Stimulated activated memory B cell treated with anti-CD40 and anti-IgM and Interleukin-4, amounts not matched to agents 10 μg/mL and 1 μg/mL and 100 μg/mL, for 72 hours (primary cell): ENCODE measurements at regions not wholly inside any gene's neighbourhood (a gene's known extent, or its start where the extent isn't known, plus 50 kb on each side); places are given as distances from the start of the nearest gene placed in this dataset.
"Not testable (repeated sequence)": the region's sequence is repeated elsewhere in the genome, so short reads cannot be mapped to it uniquely, and the experiment has no call there.

ENCODE experiments used
- ATAC-seq: fragments of 150-1000 bp; cut with Tn5 transposase; 2 replicates; pipeline ENCODE4 v1.10.0; 2021
- H3K27ac Mint-ChIP-seq: one replicate; pipeline ENCODE4 v1.8.0; 2022; ENCODE audit warnings: mild to moderate bottlenecking, mixed read lengths
- H3K27me3 Mint-ChIP-seq: one replicate; pipeline ENCODE4 v1.8.0; 2022; ENCODE audit warnings: mixed read lengths
- H3K36me3 Mint-ChIP-seq: one replicate; pipeline ENCODE4 v1.8.0; 2022; ENCODE audit warnings: mixed read lengths
- H3K4me1 Mint-ChIP-seq: one replicate; pipeline ENCODE4 v1.8.0; 2022; ENCODE audit warnings: mixed read lengths
- H3K4me3 Mint-ChIP-seq: one replicate; pipeline ENCODE4 v1.8.0; 2022; ENCODE audit warnings: mild to moderate bottlenecking, moderate library complexity, mixed read lengths
- H3K9me3 Mint-ChIP-seq: one replicate; pipeline ENCODE4 v1.8.0; 2022; ENCODE audit warnings: mixed read lengths

- not testable (repeated sequence) for ATAC-seq, H3K4me3 Mint-ChIP-seq, H3K9me3 Mint-ChIP-seq, H3K36me3 Mint-ChIP-seq, H3K4me1 Mint-ChIP-seq, H3K27me3 Mint-ChIP-seq, H3K27ac Mint-ChIP-seq
Observed at GRCh38 chr1:146682227-146683125, 255.6 kb upstream of the NBPF12 start.

DNA sequence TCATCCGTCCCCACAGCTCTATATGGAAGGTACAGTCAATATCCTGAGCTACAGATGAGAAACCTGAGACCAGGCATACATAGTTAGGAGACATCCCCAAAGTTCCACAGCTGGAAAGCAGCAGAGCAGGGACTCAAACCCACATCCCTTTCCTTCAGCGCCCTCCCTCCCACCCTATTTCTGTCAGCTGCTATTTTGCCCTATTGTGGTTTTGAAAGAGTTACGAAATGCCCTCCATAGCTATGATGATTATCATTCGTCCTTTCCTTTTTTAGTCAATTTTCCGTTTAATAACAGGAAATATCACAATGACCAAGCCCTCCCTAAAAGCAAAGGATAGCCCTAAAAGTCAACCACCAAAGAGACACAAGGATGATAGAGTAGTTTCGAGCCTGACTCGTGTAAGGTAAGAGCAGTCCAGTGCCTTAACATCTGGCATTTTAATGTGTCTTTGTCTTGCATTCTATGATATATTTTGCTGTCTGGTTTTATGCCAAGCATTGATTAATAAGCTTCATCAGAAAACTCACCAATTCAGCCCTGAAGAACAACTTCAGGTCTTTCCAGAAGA, 264.3 kb upstream of the NBPF12 start:
- H3K4me3 Mint-ChIP-seq, ATAC-seq, H3K4me1 Mint-ChIP-seq, H3K27ac Mint-ChIP-seq, H3K27me3 Mint-ChIP-seq, H3K36me3 Mint-ChIP-seq, H3K9me3 Mint-ChIP-seq: not testable (repeated sequence)

- not testable (repeated sequence) for ATAC-seq, H3K4me1 Mint-ChIP-seq
Observed at GRCh38 chr1:146672608-146673007, 265.5 kb upstream of the NBPF12 start.

DNA sequence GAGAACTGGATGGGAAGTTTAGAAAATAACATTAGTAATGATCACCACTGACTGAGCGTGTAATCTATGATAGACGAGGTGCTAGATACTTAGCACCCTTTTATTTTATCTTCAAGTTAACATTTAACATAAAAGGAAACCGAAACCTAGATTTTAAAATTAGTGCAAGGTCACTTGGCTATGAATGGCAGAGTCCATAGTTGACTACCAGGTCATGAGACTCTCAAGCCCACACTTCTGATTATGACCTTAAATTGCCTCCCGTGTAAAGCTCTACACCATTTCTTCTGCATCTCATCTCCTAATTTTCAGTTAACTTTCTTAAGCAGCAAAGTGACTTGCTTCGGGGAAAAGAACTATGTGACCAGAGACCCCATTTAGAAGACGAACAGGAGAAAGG, 266.5 kb upstream of the NBPF12 start:
- not testable (repeated sequence) for H3K36me3 Mint-ChIP-seq, H3K27ac Mint-ChIP-seq, H3K9me3 Mint-ChIP-seq, H3K4me3 Mint-ChIP-seq, H3K4me1 Mint-ChIP-seq, ATAC-seq
- H3K27me3 Mint-ChIP-seq: peaks cover 17% of the 10 kb centered on the region

More at GRCh38 chr1:146672608-146673007, 265.5 kb upstream of the NBPF12 start:
- not testable (repeated sequence) for H3K9me3 Mint-ChIP-seq, H3K4me3 Mint-ChIP-seq, H3K36me3 Mint-ChIP-seq, H3K27ac Mint-ChIP-seq
- H3K27me3 Mint-ChIP-seq: peaks cover 17% of the 10 kb centered on the region

GRCh38 chr1:146670832-146671566, 267.1 kb upstream of the NBPF12 start:
- peaks cover 17% of the 10 kb centered on the region for H3K27me3 Mint-ChIP-seq
- H3K4me1 Mint-ChIP-seq, H3K4me3 Mint-ChIP-seq, H3K9me3 Mint-ChIP-seq, ATAC-seq, H3K27ac Mint-ChIP-seq, H3K36me3 Mint-ChIP-seq: not testable (repeated sequence)

DNA sequence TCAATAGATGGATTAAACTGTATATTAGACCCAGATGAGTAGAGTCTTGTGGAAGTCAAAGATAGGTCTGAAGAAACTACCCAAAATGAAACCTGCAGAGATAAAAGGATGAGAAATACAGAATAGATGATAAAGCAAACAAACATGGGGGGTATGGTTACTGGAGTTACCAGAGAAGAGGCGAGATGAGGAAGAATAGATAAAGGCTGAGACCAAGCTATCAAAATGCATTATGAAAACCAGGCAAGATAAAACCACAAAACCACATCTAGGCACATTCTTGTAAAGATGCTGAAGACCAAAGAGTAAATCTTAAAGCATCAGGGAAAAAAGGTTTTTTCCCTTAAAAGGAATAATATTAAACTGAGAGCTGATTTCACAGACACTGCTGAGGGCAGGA, 271.8 kb upstream of the NBPF12 start:
- H3K36me3 Mint-ChIP-seq, ATAC-seq, H3K27ac Mint-ChIP-seq, H3K4me3 Mint-ChIP-seq, H3K9me3 Mint-ChIP-seq, H3K4me1 Mint-ChIP-seq: not testable (repeated sequence)
- H3K27me3 Mint-ChIP-seq: peaks cover 17% of the 10 kb centered on the region

- not testable (repeated sequence) for H3K27me3 Mint-ChIP-seq, H3K36me3 Mint-ChIP-seq, H3K27ac Mint-ChIP-seq, H3K9me3 Mint-ChIP-seq, H3K4me1 Mint-ChIP-seq, ATAC-seq, H3K4me3 Mint-ChIP-seq
Observed at GRCh38 chr1:146660242-146660641, 277.9 kb upstream of the NBPF12 start.

DNA sequence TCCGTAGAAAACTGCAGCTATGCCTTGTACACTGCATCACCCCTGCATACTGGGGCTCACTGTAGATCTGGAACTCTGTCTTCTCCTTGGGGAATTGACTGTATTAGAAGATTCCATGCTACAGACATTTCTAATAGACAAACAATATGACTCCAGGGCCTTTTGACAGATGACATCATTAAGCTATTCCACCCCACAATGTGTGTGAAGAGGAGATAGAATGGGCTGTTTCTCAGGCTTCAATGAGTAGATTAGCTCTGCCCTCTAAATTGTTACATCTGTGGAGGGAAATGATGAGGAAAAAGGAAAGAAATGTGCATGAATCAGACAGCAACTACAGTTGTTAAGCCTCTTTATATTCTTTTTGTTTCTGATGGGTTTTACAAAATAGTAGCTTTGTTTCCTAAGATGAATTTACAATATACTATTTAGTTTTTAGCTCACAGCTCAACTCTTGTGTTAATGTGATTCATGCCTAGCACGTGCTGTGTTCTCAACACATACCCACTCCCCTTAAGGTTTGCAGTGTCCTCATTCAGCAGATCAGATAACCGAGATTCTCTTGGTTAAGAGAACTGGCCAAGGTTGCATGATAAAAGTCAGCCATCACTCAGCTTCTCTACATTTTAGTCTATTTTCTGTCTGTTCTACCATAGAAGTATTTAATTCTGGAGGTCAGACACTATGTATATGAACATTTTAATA, 281.6 kb upstream of the NBPF12 start:
- H3K4me3 Mint-ChIP-seq, H3K27me3 Mint-ChIP-seq, H3K27ac Mint-ChIP-seq, H3K4me1 Mint-ChIP-seq, H3K9me3 Mint-ChIP-seq, ATAC-seq, H3K36me3 Mint-ChIP-seq: not testable (repeated sequence)

DNA sequence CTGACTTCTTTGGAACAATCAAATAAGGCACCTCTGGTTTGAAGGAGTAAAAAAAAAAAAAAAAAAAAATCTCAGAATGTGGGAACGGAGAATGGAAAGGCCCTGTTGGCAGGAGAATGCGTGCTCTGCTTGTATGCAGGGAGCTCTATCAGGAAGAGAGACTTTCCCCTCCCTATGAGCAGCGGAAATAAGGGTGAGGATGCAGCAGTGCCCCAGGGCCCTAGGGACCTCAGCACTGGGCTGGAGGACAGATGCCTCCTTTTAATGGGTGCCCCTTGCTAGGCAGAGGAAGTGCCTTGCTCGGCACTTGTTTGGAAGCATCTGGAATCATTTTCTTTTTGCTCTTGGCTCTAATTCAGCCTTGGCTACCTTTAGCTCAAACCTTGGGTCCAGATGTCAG, 283.4 kb upstream of the NBPF12 start:
- H3K4me3 Mint-ChIP-seq, H3K36me3 Mint-ChIP-seq, H3K27me3 Mint-ChIP-seq, H3K9me3 Mint-ChIP-seq, ATAC-seq, H3K27ac Mint-ChIP-seq, H3K4me1 Mint-ChIP-seq: not testable (repeated sequence)

GRCh38 chr1:146645978-146646604, 292.0 kb upstream of the NBPF12 start:
- H3K4me3 Mint-ChIP-seq, H3K4me1 Mint-ChIP-seq, H3K9me3 Mint-ChIP-seq, H3K27me3 Mint-ChIP-seq, H3K27ac Mint-ChIP-seq, H3K36me3 Mint-ChIP-seq, ATAC-seq: not testable (repeated sequence)

- H3K36me3 Mint-ChIP-seq, ATAC-seq, H3K27me3 Mint-ChIP-seq, H3K4me3 Mint-ChIP-seq, H3K9me3 Mint-ChIP-seq, H3K4me1 Mint-ChIP-seq, H3K27ac Mint-ChIP-seq: not testable (repeated sequence)
Observed at GRCh38 chr1:146641534-146641933, 296.6 kb upstream of the NBPF12 start.

DNA sequence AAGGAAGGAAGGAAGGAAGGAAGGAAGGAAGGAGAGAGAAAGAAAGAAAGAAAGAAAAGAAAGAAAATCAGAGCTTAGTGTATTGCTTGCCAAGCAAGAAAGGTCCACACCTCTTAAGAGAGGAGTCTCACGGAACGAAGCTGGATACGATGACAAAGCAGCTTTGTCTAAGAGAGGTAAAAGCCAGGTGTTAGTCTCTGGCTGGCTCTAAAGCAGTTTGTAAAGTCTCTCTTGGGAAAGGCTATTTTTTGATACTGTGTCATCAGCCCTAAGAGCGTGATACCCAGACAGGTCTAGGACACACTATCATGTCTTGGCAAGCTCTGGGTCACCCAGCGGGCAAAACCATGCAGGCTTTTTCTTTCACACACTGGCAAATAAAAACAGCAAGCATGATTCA, 297.5 kb upstream of the NBPF12 start:
- not testable (repeated sequence) for H3K9me3 Mint-ChIP-seq, H3K4me3 Mint-ChIP-seq, H3K27me3 Mint-ChIP-seq, ATAC-seq, H3K36me3 Mint-ChIP-seq, H3K27ac Mint-ChIP-seq, H3K4me1 Mint-ChIP-seq

DNA sequence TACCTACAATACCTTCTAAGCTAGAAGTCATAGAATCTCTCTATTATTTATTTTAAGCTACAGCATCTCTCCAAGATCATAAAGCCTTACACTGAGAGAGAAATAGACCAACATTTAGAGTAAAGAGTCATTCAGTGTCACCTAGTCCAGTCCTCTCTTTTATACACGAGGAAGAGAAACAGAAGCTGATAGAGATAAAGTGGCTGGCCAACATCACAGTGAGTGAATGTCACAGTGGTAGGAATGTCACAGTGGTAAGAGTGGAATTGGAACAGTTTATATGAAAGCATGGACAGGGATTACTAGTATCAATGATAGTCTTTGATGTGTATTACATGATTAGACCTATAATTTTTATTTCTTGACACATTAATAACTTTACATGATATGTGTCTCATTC, 307.8 kb upstream of the NBPF12 start:
- H3K36me3 Mint-ChIP-seq, H3K4me3 Mint-ChIP-seq, ATAC-seq, H3K27me3 Mint-ChIP-seq, H3K27ac Mint-ChIP-seq, H3K4me1 Mint-ChIP-seq, H3K9me3 Mint-ChIP-seq: not testable (repeated sequence)

DNA sequence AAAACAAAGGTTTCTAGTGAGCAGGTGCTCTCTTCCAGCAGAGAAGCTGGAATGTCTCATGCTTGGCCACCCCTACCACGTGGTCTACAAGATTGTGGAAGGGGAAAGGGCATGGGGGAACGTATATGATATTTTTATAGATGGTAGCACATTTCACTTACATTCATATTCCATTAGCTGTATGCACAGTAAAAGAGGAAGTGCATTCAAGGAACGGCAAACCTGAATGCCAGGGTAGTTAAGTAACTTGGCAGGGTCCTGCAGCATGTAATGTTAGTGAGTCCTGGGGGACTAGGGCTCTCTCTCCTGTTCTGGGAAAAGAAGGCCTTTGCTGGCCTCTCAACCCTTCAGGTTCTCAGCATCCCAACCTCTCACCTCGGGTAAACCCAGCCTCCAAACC, 319.5 kb upstream of the NBPF12 start:
- H3K4me3 Mint-ChIP-seq, H3K27ac Mint-ChIP-seq, H3K9me3 Mint-ChIP-seq, ATAC-seq, H3K27me3 Mint-ChIP-seq, H3K36me3 Mint-ChIP-seq, H3K4me1 Mint-ChIP-seq: not testable (repeated sequence)

- not testable (repeated sequence) for H3K27ac Mint-ChIP-seq, H3K27me3 Mint-ChIP-seq, H3K9me3 Mint-ChIP-seq, ATAC-seq, H3K36me3 Mint-ChIP-seq, H3K4me3 Mint-ChIP-seq, H3K4me1 Mint-ChIP-seq
Observed at GRCh38 chr1:146604681-146605080, 333.4 kb upstream of the NBPF12 start.
